ENCODE measurements at regions not wholly inside any gene's neighbourhood (a gene's known extent, or its start where the extent isn't known, plus 50 kb on each side); places are given as distances from the start of the nearest gene placed in this dataset.
A peak's percentile ranks its signal among the peaks of the same experiment; 100 is the strongest.
"Not testable (repeated sequence)": the region's sequence is repeated elsewhere in the genome, so short reads cannot be mapped to it uniquely, and the experiment has no call there.

DNA sequence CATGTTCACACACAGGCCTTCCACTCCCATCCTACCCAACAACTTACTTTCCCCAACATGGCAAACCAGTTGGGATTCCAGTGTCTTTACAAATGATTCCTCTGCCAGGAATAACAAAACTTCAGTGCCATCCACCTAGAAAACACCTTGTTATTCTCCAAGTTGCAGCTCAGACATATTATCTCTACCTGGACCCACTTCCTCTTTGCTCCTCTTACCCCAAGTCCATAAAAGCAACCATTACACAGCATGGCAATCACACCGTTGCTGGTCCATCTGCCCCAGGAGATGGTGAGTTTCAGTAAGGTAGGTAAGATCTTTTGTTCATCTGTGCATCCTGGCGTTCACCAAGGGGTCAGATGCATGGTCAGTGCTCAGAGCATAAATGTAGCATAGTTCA is 66.0 kb upstream of the CSF1 start:
- no peak overlapping the region for H3K4me3 ChIP-seq
- intact Hi-C loops (cut with micrococcal nuclease; ENCODE audit: unreplicated experiment) = no loop called here
- POLR2A ChIA-PET (ENCODE audit: unreplicated experiment) = no interaction called here
- peaks cover 2% of the 10 kb centered on the region; the same call in 1 of the 2 replicates for H3K4me1 ChIP-seq (replicated peaks; ENCODE audit: insufficient read depth)
- no peaks in the 10 kb centered on the region for H3K27me3 ChIP-seq (ENCODE audit: insufficient read depth, low read depth)
- H3K36me3 ChIP-seq (ENCODE audit: low read depth) = no peaks in the 10 kb centered on the region
- no peaks in the 10 kb centered on the region for H3K9me2 ChIP-seq (ENCODE audit: insufficient read depth)
- no peak overlapping the region for H3K27ac ChIP-seq
- no peak overlapping the region for H3K4me2 ChIP-seq
- H3K9me3 ChIP-seq (ENCODE audit: insufficient read depth, low read depth) = no peaks in the 10 kb centered on the region
- TF ChIP-seq, protein P1, sequence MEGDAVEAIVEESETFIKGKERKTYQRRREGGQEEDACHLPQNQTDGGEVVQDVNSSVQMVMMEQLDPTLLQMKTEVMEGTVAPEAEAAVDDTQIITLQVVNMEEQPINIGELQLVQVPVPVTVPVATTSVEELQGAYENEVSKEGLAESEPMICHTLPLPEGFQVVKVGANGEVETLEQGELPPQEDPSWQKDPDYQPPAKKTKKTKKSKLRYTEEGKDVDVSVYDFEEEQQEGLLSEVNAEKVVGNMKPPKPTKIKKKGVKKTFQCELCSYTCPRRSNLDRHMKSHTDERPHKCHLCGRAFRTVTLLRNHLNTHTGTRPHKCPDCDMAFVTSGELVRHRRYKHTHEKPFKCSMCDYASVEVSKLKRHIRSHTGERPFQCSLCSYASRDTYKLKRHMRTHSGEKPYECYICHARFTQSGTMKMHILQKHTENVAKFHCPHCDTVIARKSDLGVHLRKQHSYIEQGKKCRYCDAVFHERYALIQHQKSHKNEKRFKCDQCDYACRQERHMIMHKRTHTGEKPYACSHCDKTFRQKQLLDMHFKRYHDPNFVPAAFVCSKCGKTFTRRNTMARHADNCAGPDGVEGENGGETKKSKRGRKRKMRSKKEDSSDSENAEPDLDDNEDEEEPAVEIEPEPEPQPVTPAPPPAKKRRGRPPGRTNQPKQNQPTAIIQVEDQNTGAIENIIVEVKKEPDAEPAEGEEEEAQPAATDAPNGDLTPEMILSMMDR (conservative IDR thresholded peaks at IDR 0.05) = no peak
- TF ChIP-seq EZH2 (IDR thresholded peaks at IDR 0.05; ENCODE audit: low read depth) = no peak
- no peak for DNase-seq
- BruUV-seq (replicated peaks) = no TSS peak
- CTCF ChIA-PET = no interaction called here
- no peak overlapping the region for H2AFZ ChIP-seq
- H4K20me1 ChIP-seq (ENCODE audit: insufficient read depth) = no peaks in the 10 kb centered on the region
- H3K79me2 ChIP-seq (ENCODE audit: low read depth) = no peaks in the 10 kb centered on the region
- 0 out of 2 replicates have a peak, but pooled peaks cover 6% of the 10 kb centered on the region for H3F3A ChIP-seq (ENCODE audit: insufficient read depth, low read depth)

DNA sequence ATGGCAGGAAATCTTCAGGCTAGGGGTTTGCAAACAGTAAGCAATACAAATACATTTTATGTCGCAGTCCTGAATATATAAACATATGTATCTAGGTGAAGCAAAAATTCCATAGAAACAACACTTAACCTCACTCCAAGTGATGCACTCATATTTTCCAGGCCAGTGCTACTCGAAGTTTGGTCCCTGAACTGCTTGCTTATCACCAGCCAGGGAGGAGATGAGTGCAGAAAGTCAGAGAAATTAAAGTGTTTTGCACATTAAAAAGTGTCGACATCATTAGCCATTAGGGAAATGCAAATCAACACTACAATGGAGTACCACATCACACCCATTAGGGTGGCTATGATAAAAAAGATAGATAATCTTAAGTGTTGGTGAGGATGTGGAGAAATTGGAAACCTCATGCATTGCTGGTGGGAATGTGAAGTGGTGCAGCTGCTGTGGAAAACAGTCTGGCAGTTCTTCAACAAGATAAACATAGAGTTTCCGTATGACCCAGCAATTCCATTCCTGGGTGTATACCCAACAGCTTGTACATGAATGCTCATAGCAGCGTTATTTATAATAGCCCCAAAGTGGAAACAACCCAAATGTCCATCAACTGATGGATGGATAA is 70.5 kb upstream of the CSF1 start:
- ChIA-PET CTCF (no interaction called here), POLR2A (ENCODE audit: unreplicated experiment) (no interaction called here)
- Histone ChIP-seq H3K4me1 (replicated peaks; ENCODE audit: insufficient read depth) (peaks cover 16% of the 10 kb centered on the region; the same call in 1 of the 2 replicates), H3K27me3 (ENCODE audit: insufficient read depth, low read depth) (no peaks in the 10 kb centered on the region), H3K9me2 (ENCODE audit: insufficient read depth) (no peaks in the 10 kb centered on the region), H3K27ac (no peak overlapping the region), H3K4me3 (no peak overlapping the region), H3K79me2 (ENCODE audit: low read depth) (no peaks in the 10 kb centered on the region), H3K4me2 (no peak overlapping the region), H4K20me1 (ENCODE audit: insufficient read depth) (no peaks in the 10 kb centered on the region), H3F3A (ENCODE audit: insufficient read depth, low read depth) (peaks cover 3% of the 10 kb centered on the region; the same call in 1 of the 2 replicates), H3K36me3 (ENCODE audit: low read depth) (no peaks in the 10 kb centered on the region), H2AFZ (no peak overlapping the region), H3K9me3 (ENCODE audit: insufficient read depth, low read depth) (peaks cover 15% of the 10 kb centered on the region)
- DNase-seq = peak in 1 of 2 experiments; percentile 23
- no TSS peak for BruUV-seq (replicated peaks)
- TF ChIP-seq EZH2 (IDR thresholded peaks at IDR 0.05; ENCODE audit: low read depth) = no peak
- TF ChIP-seq, protein P1 (conservative IDR thresholded peaks at IDR 0.05) = no peak
- intact Hi-C loops (cut with micrococcal nuclease; ENCODE audit: unreplicated experiment) = no loop called here

DNA sequence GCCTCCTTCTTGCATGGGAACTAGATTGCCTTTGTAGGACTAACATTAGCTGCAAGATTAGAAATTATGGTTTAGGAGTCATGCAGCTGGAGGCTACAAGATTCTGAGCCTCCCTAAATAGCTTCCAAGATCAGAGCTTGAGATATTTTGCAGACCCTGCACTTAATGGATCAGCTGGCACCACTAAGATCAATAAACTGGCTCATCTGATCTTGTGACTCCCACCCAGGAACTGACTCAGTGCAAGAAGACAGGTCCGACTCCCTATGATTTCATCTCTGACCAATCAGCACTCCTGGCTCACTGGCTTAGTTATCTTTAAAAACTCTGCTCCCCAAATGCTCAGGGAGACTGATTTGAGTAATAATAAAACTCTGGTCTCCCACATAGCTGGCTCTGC is 71.4 kb upstream of the CSF1 start:
- H3K79me2 ChIP-seq (ENCODE audit: low read depth); H3K27ac ChIP-seq; H3K4me3 ChIP-seq; H3K36me3 ChIP-seq (ENCODE audit: low read depth); intact Hi-C loops (cut with micrococcal nuclease; ENCODE audit: unreplicated experiment); H3K27me3 ChIP-seq (ENCODE audit: insufficient read depth, low read depth); BruUV-seq (replicated peaks); CTCF ChIA-PET; H3F3A ChIP-seq (ENCODE audit: insufficient read depth, low read depth); H3K4me2 ChIP-seq; H3K9me2 ChIP-seq (ENCODE audit: insufficient read depth); DNase-seq; H2AFZ ChIP-seq; POLR2A ChIA-PET (ENCODE audit: unreplicated experiment); H4K20me1 ChIP-seq (ENCODE audit: insufficient read depth): not testable (repeated sequence)
- H3K9me3 ChIP-seq (ENCODE audit: insufficient read depth, low read depth) = peaks cover 15% of the 10 kb centered on the region
- peaks cover 22% of the 10 kb centered on the region; the same call in 1 of the 2 replicates for H3K4me1 ChIP-seq (replicated peaks; ENCODE audit: insufficient read depth)

DNA sequence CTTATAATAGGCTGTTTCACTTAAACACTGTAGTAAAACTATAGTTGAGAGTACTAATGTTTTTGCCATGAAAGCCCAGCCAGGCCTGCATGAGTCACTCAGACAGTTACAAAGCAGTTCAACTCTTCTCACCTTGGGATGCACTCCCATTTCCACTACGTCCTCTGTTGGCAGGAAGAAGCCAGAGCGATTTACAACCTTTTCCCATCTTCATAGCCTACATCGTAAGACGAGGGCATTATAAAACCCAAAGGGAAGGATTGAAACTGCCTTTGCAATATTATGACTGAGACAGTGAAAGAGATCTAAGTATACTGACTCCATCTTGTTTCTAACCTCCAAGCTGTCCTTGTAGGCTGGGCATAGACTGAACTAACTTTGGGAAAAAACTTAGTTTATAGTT is 71.8 kb upstream of the CSF1 start:
- no peaks in the 10 kb centered on the region for H3K79me2 ChIP-seq (ENCODE audit: low read depth)
- ChIA-PET POLR2A (ENCODE audit: unreplicated experiment) (no interaction called here), CTCF (no interaction called here)
- peaks cover 3% of the 10 kb centered on the region; the same call in 1 of the 2 replicates for H3F3A ChIP-seq (ENCODE audit: insufficient read depth, low read depth)
- H3K27ac ChIP-seq = no peak overlapping the region
- H2AFZ ChIP-seq = no peak overlapping the region
- H3K4me2 ChIP-seq = no peak overlapping the region
- H3K9me3 ChIP-seq (ENCODE audit: insufficient read depth, low read depth) = peaks cover 15% of the 10 kb centered on the region
- intact Hi-C loops (cut with micrococcal nuclease; ENCODE audit: unreplicated experiment) = no loop called here
- no TSS peak for BruUV-seq (replicated peaks)
- DNase-seq = peak in 1 of 2 experiments; percentile 34
- TF ChIP-seq, protein P1 (conservative IDR thresholded peaks at IDR 0.05) = no peak
- no peak for TF ChIP-seq EZH2 (IDR thresholded peaks at IDR 0.05; ENCODE audit: low read depth)
- peaks cover 22% of the 10 kb centered on the region; the same call in 1 of the 2 replicates for H3K4me1 ChIP-seq (replicated peaks; ENCODE audit: insufficient read depth)
- H3K4me3 ChIP-seq = no peak overlapping the region
- no peaks in the 10 kb centered on the region for H4K20me1 ChIP-seq (ENCODE audit: insufficient read depth)
- no peaks in the 10 kb centered on the region for H3K9me2 ChIP-seq (ENCODE audit: insufficient read depth)
- H3K36me3 ChIP-seq (ENCODE audit: low read depth) = no peaks in the 10 kb centered on the region
- H3K27me3 ChIP-seq (ENCODE audit: insufficient read depth, low read depth) = no peaks in the 10 kb centered on the region

Data from PC-9 (cell line).